Glomerular visceral epithelial cell (primary cell): ENCODE measurements at regions not wholly inside any gene's neighbourhood (a gene's known extent, or its start where the extent isn't known, plus 50 kb on each side); places are given as distances from the start of the nearest gene placed in this dataset.

Experiments
- DNase-seq: peaks from one replicate; pipeline ENCODE4 v3.0.0-alpha.2; 2016; ENCODE audit errors: extremely low spot score

- DNase-seq, result no peak
Observed at GRCh38 chr6:147621263-147621662, 112.8 kb downstream of the SAMD5 start.

DNA sequence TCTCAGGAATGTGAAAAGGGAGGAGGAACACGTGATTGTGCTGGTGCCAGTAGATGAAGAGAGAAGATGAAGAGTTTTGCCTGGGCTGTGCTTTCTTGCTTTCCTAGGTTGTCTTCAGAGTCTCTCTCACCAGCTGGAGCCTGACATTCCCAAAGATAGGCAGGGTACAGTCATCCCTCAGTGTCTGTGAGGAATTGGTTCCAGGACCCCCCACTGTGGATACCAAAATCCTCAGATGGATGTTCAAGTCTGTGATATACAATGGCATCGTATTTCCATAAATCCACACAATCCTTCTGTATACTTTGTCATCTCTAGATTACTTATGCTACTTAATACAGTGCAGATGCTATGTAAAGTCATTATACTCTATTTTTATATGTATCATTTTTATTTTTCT, 113.5 kb downstream of the SAMD5 start:
- DNase-seq, result no peak

DNA sequence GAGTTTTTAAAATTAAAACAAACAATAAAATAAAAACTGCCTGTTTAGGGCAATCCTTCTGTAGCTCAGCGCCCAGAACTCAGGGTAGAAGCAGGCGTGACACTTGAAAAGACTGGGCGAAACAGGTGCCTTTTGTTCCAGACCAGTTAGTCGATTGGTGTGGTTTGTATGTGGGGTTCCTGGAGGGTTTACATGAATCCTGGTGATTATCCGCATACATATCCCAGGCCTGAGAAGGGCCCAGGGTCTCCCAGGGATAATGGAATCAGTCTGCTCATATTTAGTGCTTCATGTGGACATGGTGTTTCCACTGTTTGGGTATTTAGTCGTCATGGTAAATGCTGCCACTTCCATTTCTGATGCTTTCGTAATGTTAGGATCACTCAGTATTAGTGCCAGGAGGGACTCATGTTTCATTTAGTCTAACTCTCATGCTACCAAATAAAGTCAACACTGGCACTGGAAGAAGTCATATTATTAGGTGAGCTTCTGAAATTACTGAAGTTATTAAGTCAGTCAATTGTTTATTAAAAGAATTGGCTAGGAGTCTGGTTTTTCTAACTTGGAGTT, 116.5 kb downstream of the SAMD5 start:
- no peak for DNase-seq

DNA sequence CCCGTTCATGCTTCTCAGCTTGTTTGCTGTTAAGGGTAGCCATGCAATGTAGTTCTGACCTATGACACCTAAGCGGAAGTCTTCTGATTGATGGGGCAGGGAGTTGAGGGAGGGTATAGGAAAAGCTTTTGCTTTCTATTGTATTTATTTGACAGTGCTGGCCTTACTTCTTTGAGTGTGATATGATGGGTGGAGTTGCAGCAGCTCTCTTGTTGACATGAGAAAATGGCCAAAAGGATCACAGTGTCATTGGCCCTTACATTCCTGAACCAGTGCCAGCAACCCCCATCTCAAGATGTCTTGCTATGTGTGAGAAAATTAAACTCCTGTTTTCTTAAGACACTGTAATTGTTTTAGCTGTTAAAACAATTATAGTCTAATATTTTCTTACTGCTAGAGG, 117.5 kb downstream of the SAMD5 start:
- DNase-seq, result no peak

DNA sequence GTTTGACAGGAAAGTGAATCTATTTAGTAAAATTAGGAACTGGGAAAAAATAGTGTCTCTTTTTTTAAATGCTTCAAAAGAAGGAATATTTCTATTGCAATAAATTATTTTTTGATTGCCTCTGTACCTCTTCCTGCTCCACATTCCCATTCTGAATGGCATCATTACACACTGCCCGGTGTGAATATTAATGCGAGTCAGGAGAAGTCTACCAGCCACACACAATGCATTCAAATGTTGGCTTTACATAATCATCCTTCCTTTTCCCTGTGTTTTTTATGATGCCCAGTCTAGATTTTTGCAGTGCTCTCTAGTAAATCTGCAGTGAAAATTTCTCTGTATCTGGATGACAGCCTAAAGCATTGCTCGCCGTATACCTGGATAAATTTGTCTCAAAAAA, 118.9 kb downstream of the SAMD5 start:
- no peak for DNase-seq

DNA sequence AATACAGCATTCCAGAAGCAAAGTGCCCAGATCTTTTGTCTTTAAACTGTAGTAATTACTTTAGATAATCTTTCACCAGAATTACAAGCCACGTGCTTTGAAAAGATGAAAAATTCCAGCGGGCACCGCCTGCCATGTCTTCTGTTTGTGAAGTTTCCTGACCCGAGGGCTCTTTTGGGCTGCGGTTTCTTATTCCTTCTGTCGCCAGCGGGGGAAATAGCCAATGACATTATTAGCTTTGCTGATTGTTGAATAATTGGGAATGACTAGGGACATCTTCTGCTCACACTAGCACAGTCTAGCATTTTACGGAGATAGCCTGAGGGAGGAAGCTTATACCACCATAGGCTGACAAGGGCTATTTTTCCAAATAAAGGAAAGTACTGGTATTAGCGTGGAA, 124.7 kb downstream of the SAMD5 start:
- no peak for DNase-seq

DNA sequence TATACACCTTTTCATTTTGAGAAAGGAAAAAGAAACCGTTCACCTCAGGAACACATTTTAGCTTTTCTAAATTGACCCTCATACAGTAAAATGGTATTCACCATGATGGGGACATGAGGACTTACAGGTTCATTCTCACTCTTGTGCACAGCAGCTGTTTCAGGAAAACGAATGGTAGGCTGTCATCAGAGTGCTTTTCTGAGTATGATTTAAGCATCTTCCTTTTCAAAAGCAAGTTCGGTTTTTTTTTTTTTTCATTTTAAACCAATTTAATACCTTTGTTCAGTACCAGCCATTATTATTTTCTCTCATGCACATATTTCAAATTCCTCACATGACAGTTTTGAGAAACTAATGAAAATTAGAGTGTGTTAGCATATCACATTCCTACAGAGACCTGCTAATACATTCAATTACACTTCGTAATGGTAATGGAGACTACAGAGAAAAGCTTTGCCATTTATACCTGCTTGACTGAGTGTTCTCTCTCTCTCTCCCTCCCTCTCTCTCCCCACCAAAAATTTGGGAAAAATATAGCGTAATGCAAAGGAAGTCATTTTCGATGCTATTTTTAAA, 129.2 kb downstream of the SAMD5 start:
- DNase-seq, result no peak

DNA sequence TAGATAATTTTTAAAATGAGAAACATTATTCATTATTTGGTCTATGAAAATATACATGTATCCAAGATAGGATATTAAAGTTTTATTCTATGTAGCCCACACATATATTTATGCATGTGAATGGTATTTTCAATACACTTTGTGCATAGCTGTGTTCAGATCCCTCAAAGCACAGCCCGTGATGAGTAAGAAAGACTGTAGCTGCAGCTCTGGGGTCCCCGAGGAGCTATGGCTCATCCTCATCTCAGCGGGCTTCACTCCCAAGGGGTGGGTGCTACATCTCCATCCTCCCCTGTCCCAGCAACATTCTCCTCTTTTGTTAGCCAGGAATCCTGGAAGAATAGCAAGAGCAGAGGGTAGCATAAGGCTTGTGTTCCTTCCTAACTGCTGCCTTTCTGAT, 130.8 kb downstream of the SAMD5 start:
- no peak for DNase-seq

GRCh38 chr6:147640606-147641005, 132.1 kb downstream of the SAMD5 start:
- DNase-seq, result no peak

GRCh38 chr6:147641511-147641910, 133.0 kb downstream of the SAMD5 start:
- no peak for DNase-seq

DNA sequence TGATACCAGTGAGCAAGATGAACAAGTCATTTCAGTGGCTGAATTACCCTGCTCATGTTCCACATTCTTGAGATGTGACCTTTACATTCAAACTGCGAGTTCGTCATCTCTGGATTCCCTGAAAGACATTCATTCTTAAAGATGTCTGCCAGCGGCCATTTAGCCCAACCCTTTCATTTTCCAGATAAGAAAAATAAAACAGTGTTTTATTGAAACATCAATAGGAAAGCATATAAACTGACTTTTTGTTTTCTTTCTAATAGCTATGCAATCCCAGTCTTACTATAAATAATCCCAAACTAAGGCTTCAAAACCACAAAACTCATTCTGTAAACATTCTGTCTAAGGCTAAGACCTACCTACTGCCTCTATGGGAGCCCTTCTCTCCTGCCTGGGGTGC, 134.0 kb downstream of the SAMD5 start:
- DNase-seq, result no peak

DNA sequence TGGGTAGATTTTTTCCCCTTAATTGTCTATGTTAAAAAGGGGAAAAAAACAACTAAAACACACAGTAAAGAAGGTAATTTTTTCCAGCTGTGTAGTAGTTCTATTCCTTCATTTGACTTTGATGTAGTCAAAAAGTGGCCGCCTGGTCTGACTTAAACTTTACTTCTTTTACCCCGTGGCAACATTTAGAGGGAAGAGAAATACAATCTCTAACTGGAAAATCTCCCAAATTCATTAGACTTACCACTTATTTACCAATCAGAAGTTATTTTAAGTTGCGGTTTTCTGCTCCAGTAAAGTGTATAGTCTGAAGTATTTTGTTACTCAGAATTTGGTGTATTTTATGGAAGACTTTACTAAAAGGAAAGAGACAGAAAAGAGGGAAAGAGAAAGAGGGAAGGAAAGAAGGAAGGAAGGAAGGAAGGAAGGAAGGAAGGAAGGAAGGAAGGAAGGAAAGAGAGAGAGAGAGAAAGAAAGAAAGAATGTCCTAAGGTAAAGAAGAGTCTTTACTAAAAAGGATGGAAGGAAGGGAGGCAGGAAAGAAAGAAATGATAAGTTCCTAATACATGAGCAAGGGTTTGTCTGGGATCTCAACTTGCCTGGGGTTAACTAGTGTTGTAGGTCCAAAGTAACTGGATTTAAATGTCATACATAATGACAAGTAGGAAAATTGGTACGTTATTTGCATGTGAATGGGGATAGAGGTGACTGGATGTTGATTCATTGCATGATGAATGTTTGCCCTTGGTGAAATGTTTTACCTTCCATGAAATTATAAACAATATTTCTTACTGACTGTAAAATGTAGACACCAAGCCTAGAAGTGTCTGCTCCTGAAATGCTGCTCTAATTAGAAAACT, 135.1 kb downstream of the SAMD5 start:
- DNase-seq, result no peak

DNA sequence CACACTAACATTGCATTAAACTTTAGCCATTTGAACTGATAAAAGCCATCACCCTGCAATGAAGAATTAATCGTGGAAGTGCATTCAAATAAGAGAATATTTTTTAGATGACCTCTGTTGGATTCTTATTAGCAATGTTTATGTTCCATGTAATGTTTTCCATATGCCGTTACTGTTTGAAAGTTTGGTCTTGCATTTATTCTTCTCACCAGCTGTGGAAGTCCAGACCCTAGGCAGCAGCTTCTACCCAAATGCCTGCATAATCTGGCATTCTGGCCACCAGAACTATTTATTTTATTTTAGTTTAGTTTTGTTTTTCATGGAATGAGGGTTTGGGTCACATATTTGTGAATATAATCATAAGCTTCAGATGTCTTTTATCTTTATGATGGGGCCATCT, 140.4 kb downstream of the SAMD5 start:
- no peak for DNase-seq

DNA sequence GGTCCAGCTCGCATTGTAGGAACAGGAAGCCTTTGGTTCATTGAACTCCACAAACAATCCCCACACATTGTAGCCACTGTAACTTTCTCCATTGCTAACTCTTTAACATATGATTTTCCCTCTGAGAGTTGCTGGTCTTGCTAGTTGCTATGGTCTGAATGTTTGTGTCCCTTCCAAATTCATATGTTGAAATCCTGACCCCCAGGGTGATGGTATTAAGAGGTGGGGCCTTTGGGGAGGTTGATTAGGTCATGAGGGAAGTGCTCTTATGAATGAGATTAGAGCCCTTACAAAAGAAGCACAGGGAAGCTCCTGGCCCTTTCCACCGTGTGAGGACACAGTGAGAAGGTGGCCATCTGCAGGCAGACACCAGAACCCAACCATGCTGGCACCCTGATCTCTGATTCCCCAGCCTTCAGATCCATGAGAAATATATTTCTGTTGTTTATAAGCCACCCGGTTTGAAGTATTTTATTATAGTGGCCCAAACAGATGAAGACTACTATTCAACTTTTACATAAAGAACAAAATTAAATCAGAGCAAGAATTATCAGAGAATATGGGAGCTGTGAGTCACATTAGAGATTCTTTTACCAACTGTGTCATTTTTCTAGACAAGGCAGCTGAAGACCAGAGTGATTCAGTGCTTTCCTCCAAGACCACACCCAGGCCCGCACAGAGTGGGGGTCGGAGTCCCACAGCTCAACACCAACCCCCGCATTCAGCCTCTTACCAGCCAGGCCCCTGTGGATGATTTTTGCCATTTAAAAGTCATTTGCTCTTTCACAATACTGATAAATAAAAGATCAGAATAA, 143.0 kb downstream of the SAMD5 start:
- no peak for DNase-seq

- DNase-seq, result no peak
Observed at GRCh38 chr6:147653631-147654030, 145.1 kb downstream of the SAMD5 start.

DNA sequence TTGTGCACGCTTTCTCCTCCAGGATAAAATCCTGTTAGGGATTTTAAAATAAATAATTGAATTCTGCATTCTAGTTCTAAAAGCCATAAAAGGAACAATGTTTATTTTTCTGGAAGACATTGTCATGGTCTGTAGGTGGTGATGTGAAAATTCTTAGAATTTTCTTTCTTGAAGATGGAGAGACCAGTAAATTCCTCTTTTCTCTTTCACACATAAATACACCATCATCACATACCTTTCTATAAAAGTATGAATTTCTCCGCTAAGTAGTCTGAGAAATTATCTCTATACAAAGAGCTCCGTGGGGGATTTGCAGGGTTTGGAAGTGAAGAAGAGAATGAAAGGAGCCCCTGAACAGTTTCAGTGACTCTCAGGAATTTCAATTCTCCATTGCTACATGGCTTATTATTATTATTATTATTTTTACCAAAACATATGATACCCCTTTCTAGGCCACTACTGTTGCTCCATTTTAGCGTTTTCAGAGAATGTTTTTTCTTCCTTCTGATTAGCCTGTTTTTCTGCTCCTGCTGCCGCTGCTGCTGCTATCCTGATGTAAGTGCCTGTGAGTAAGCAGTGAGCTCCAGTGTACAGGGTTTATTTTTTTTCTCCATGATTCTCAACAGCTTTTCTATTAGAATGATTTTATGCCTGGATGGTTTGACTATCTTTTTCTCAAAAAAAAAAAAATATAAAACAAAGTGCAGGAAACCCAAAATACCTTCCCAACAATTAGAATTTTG, 145.8 kb downstream of the SAMD5 start:
- DNase-seq, result no peak

- no peak for DNase-seq
Observed at GRCh38 chr6:147660334-147661311, 152.1 kb downstream of the SAMD5 start.

DNA sequence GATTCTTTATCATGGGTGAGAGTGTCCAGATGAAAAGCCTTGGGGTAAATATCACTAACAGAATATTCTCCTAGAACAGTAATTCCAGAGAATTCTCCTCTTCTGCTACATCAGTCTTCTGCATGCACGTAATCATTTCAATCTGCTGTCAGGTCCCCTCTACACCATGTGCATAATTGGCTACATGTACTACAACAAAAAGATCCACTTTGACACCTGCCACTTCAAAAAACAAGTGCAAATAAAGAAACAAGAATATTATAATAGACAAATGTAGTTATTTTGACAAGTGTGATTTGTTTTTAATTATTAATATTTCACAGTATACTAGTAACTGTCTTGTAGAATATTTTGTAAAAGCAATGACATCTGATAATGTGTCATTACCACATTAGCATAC, 154.2 kb downstream of the SAMD5 start:
- DNase-seq, result no peak

DNA sequence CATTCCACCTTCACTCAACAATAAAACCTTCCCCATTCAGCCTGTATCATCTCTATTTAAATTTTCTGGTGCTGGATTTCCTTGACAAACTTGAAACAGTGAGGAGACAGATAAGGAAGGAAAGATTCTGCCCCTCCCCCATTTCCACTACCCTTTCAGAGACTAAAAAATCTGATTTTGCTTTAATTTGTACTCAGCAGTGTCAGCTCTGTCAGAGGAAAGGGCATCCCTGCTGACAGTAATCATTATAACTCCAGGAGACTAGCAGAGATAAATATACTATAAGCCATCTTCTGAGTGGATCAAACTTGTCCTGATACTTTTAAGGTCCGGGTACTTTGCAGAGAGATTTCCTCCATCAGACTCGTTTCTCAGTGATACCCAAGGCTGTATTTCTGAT, 155.6 kb downstream of the SAMD5 start:
- no peak for DNase-seq

DNA sequence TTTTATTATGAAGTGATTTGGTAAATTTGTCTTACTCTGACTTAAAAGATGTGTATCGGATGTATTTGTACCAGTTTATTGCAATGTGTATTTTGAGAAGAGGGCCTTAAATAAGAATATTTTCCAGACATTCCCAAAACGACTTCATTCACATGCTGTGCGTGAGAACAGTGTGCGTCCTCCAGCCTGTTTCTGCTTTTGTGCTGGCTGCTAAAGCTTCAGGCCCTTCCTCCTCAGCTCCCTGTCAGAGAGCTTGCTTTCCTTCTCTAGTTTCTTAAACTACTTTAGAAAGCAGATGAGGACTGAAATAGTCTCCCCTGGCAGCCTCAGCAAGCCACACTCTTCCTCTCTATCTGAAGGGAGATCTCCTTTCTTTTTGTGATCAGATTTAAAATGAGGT, 157.8 kb downstream of the SAMD5 start:
- DNase-seq, result no peak

DNA sequence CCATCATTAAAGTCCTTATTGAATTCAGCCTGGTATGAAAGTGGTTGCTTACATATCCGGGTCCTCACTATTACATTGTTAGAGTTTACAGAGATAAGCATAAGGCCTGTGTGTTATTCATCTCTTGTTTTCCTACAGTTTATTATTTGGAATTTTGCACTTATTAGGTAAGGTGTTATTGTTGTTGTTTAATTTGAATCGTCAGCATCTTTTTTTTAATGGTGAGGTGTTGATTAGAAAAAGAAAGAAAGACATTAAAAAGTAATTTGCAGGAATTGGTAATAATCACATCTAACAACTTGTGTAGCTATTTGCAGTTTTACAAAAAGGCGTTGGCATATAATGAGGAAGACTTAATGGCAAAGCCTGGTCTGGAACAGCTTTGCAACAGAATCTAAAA, 158.6 kb downstream of the SAMD5 start:
- no peak for DNase-seq
